ENCODE measurements at regions not wholly inside any gene's neighbourhood (a gene's known extent, or its start where the extent isn't known, plus 50 kb on each side); places are given as distances from the start of the nearest gene placed in this dataset.
"Not testable (repeated sequence)": the region's sequence is repeated elsewhere in the genome, so short reads cannot be mapped to it uniquely, and the experiment has no call there.

DNA sequence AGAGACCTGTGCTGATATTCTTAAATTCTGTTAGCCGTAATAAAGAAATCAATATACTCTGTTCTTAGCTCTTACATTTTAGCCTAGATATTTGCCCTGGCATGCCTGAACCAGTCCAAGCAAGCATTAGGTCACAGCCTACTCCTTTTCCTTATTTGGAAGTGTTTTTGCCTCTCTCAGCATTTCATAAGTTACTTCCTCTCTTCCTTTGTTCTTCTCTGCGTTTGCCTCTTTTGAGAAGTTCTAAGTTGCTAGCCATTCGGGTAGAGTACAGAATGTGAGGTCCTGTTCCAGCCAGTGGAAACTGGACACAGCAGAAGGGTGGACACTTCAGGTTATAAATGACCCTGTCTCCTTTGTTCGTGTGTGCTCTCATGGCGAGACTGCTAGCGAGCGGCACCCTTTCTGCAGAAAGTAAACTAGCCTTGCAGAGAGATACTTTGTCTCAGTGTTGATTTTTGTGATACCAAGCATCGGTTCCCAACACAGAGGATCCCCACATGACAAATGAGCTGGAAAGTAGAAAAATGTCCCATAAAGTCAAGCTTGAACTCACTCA lies 75.0 kb upstream of the FAM153A start:
- DNase-seq: not testable (repeated sequence)

DNA sequence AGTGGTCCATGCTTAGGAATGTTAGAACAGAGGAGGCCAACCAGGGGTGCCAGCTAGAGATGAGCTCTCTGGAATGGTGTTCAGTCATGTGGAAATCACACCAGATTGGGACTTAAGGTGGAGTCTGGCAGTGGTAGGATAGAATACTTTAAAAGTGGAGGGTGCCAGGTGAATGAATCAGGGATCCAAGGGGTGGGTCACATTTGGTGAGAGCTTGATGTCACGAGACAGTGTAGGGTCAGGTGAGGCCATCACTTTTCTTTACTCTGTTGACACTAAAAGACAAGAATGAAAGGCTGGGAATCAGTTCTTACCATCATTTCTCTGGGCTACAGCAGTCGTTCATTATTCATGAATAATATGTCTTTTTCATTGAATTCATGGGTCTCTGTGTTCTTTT lies 73.8 kb upstream of the FAM153A start:
- not testable (repeated sequence) for DNase-seq

GRCh38 chr5:177847914-177848313 lies 65.2 kb upstream of the FAM153A start:
- DNase-seq: not testable (repeated sequence)

DNA sequence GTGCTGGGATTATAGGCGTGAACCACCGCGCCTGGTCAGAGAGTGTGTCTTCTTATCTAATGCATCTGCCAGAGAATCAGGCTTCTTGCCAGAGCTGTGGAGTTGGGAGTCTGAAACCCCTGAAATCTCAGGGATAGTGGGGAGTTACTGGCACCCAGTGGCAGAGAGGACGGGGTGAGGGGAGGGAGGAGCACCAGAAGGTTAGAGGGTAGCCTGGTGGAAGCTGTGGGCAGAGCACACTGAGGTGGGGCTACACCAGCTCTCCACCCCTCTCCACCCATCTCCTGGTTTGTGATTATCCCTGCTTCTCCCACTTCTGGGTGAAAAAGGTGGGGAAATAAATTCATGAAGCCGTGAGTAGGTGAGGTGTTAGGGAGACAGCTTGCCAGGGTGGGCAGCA lies 63.9 kb upstream of the FAM153A start:
- not testable (repeated sequence) for DNase-seq

GRCh38 chr5:177845906-177846305 lies 63.2 kb upstream of the FAM153A start:
- not testable (repeated sequence) for DNase-seq

DNA sequence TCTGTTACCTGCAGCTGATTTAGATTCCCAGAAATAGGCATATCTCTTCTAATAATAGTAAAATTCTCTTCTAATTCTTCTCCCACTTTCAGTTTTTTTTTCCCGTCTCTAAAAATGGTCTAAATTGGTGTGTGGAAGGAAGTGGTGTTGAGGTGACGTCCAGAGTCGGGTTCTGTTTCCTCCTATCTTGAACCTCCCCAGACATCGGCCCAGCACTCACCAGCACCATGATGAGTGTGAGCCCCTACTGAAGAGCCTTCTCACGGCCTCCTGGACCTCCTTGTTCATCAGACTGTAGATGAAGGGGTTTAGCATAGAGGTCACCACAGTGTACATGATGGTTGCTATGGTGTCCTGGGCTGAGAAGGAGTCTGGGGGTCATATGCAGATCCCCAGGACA lies 53.5 kb upstream of the FAM153A start:
- DNase-seq: not testable (repeated sequence)
